HG03066 (cell line): ENCODE measurements at regions not wholly inside any gene's neighbourhood (a gene's known extent, or its start where the extent isn't known, plus 50 kb on each side); places are given as distances from the start of the nearest gene placed in this dataset.

ENCODE experiments used
- ATAC-seq: cut with Tn5 transposase; IDR thresholded peaks from one replicate; pipeline ENCODE4 v1.9.1; 2021; ENCODE audit warnings: low read depth; ENCODE audit not compliant: unreplicated experiment

GRCh38 chr14:61623927-61624326 is 71.4 kb upstream of the HIF1A start:
- ATAC-seq = no peak

GRCh38 chr14:61625165-61625564 is 70.1 kb upstream of the HIF1A start:
- no peak for ATAC-seq

GRCh38 chr14:61627612-61628011 is 67.7 kb upstream of the HIF1A start:
- ATAC-seq = peak; percentile 60

- no peak for ATAC-seq
Measured at GRCh38 chr14:61628016-61628725, 67.1 kb upstream of the HIF1A start.

GRCh38 chr14:61630399-61631044 is 64.8 kb upstream of the HIF1A start:
- no peak for ATAC-seq

GRCh38 chr14:61631045-61631687 is 64.1 kb upstream of the HIF1A start:
- ATAC-seq = no peak

- no peak for ATAC-seq
Measured at GRCh38 chr14:61632401-61632800, 62.9 kb upstream of the HIF1A start.

GRCh38 chr14:61632807-61633206 is 62.5 kb upstream of the HIF1A start:
- ATAC-seq = no peak

- no peak for ATAC-seq
Measured at GRCh38 chr14:61636291-61636690, 59.0 kb upstream of the HIF1A start.

- ATAC-seq = no peak
Measured at GRCh38 chr14:61636779-61637178, 58.5 kb upstream of the HIF1A start.

- no peak for ATAC-seq
Measured at GRCh38 chr14:61638595-61639387, 56.5 kb upstream of the HIF1A start.

GRCh38 chr14:61640158-61641136 is 54.9 kb upstream of the HIF1A start:
- no peak for ATAC-seq

GRCh38 chr14:61641914-61642613 is 53.2 kb upstream of the HIF1A start:
- ATAC-seq = no peak

GRCh38 chr14:61642614-61642982 is 52.7 kb upstream of the HIF1A start:
- no peak for ATAC-seq

GRCh38 chr14:61643555-61643954 is 51.8 kb upstream of the HIF1A start:
- ATAC-seq = no peak

GRCh38 chr14:61644175-61644574 is 51.1 kb upstream of the HIF1A start:
- ATAC-seq = no peak

- no peak for ATAC-seq
Measured at GRCh38 chr14:61644834-61645233, 50.5 kb upstream of the HIF1A start.

GRCh38 chr14:61645247-61645646 is 50.1 kb upstream of the HIF1A start:
- no peak for ATAC-seq
